Suprapubic skin (tissue), 4 donors: ENCODE measurements at regions not wholly inside any gene's neighbourhood (a gene's known extent, or its start where the extent isn't known, plus 50 kb on each side); places are given as distances from the start of the nearest gene placed in this dataset.

ENCODE experiments used
- POLR2A ChIP-seq, 2 donors: fragments of 450-650 bp; IDR thresholded peaks; one replicate each; pipeline ENCODE4 v1.6.1; 2017; ENCODE audit warnings: antibody characterized with exemption in 2 of 2, mild to moderate bottlenecking in 2 of 2, moderate library complexity in 2 of 2
- POLR2AphosphoS5 ChIP-seq, 3 donors: sonication (generic); formaldehyde crosslinking; IDR thresholded peaks; one replicate each; pipeline ENCODE4 v1.6.1; 2017; ENCODE audit warnings: antibody characterized with exemption in 3 of 3

DNA sequence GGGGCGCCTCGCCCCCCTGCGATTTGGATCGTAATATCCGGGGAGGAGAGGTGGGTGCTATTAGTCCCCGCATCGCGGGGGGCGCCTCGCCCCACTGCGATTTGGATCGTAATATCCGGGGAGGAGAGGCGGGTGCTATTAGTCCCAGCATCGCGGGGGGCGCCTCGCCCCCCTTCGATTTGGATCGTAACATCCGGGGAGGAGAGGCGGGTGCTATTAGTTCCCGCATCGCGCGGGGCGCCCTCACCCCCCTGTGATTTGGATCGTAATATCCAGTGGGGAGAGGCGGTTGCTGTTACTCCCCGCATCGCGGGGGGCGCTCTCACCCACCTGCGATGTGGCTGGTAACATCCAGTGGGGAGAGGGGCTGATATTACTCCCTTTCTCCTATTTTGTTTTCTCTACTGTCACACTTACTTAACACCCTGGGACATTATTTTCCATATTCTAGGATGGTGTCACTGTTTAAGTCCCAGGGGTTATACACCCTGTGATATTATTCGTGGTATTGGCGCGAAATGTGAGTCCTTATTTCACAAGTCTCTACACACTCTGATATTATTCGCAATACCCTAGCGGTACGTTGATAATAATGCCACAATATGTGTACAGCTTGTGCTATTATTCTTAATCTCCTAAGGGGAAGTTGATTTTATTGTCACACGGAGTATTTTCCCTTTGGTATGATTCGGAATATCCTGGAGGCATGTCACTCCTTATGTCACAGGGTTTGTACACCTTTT, 57.8 kb upstream of the ALDH3B2 start:
- TF ChIP-seq POLR2A (IDR thresholded peaks at IDR 0.05) = no peak
- TF ChIP-seq POLR2AphosphoS5 (IDR thresholded peaks at IDR 0.05) = no peak
